ENCODE measurements at regions not wholly inside any gene's neighbourhood (a gene's known extent, or its start where the extent isn't known, plus 50 kb on each side); places are given as distances from the start of the nearest gene placed in this dataset.

DNA sequence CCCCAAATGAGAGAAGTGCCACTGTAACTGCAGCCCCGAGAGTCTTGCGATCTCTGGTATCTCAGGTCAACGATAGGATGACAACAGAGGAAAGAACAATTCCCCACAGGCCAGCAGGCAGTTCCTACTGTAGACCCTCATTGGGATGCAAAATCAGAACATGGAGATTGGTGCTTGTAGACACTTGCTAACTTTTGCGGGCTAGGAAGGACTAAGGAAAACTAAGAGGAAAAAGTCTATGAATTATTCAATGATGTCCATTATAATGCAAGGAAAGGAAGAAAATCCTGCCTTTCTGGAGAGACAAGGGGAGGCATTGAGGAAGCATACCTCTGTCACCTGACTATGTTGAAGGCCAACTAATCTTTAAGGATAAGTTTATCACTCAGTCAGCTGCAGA, 51.9 kb upstream of the CWC22 start:
- TF ChIP-seq, protein P1, sequence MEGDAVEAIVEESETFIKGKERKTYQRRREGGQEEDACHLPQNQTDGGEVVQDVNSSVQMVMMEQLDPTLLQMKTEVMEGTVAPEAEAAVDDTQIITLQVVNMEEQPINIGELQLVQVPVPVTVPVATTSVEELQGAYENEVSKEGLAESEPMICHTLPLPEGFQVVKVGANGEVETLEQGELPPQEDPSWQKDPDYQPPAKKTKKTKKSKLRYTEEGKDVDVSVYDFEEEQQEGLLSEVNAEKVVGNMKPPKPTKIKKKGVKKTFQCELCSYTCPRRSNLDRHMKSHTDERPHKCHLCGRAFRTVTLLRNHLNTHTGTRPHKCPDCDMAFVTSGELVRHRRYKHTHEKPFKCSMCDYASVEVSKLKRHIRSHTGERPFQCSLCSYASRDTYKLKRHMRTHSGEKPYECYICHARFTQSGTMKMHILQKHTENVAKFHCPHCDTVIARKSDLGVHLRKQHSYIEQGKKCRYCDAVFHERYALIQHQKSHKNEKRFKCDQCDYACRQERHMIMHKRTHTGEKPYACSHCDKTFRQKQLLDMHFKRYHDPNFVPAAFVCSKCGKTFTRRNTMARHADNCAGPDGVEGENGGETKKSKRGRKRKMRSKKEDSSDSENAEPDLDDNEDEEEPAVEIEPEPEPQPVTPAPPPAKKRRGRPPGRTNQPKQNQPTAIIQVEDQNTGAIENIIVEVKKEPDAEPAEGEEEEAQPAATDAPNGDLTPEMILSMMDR (IDR thresholded peaks at IDR 0.05), result no peak
- TF ChIP-seq POLR2A (IDR thresholded peaks at IDR 0.05), result no peak
